ENCODE measurements at regions not wholly inside any gene's neighbourhood (a gene's known extent, or its start where the extent isn't known, plus 50 kb on each side); places are given as distances from the start of the nearest gene placed in this dataset.

GRCh38 chr2:225948903-225949302 lies 549.4 kb downstream of the NYAP2 start:
- peaks cover 0 to 5% (median 1%) of the 10 kb centered on the region in 4 donors for H3K9me3 ChIP-seq (ENCODE audit: control insufficient read depth in 4 of 4, low read length in 3 of 4)
- no peak overlapping the region for H3K4me3 ChIP-seq (ENCODE audit: low read depth in 1 of 3, low read length in 3 of 3)
- no peaks in the 10 kb centered on the region for H3K4me1 ChIP-seq (ENCODE audit: control insufficient read depth in 4 of 4, insufficient read depth in 4 of 4, low read length in 3 of 4)
- H3K27me3 ChIP-seq (ENCODE audit: control insufficient read depth in 4 of 4, insufficient read depth in 4 of 4, low read length in 3 of 4): no peaks in the 10 kb centered on the region
- 53% methylated on average over 4 of the region's 4 CpGs for WGBS
- no peak for TF ChIP-seq NR2F2 (IDR thresholded peaks at IDR 0.05)
- TF ChIP-seq JUND (IDR thresholded peaks at IDR 0.05): no peak
- no peak overlapping the region for H3K27ac ChIP-seq (ENCODE audit: low read depth in 1 of 2, low read length in 2 of 2)
- no peaks in the 10 kb centered on the region for H3K36me3 ChIP-seq (ENCODE audit: control insufficient read depth in 4 of 4, insufficient read depth in 3 of 4, low read depth in 1 of 4, low read length in 3 of 4)
- no peak overlapping the region for H3K9ac ChIP-seq (ENCODE audit: low read depth in 1 of 2, low read length in 2 of 2)
- no peak for DNase-seq (ENCODE audit: low spot score)

GRCh38 chr2:225938991-225939390 lies 539.5 kb downstream of the NYAP2 start:
- Histone ChIP-seq H3K27ac (ENCODE audit: low read depth in 1 of 2, low read length in 2 of 2) (no peak overlapping the region), H3K27me3 (ENCODE audit: control insufficient read depth in 4 of 4, insufficient read depth in 4 of 4, low read length in 3 of 4) (no peaks in the 10 kb centered on the region), H3K36me3 (ENCODE audit: control insufficient read depth in 4 of 4, insufficient read depth in 3 of 4, low read depth in 1 of 4, low read length in 3 of 4) (no peaks in the 10 kb centered on the region), H3K9me3 (ENCODE audit: control insufficient read depth in 4 of 4, low read length in 3 of 4) (no peaks in the 10 kb centered on the region), H3K9ac (ENCODE audit: low read depth in 1 of 2, low read length in 2 of 2) (no peak overlapping the region), H3K4me1 (ENCODE audit: control insufficient read depth in 4 of 4, insufficient read depth in 4 of 4, low read length in 3 of 4) (no peaks in the 10 kb centered on the region), H3K4me3 (ENCODE audit: low read depth in 1 of 3, low read length in 3 of 3) (no peak overlapping the region)
- no peak for DNase-seq (ENCODE audit: low spot score)
- no peak for TF ChIP-seq HNF4A (conservative IDR thresholded peaks at IDR 0.05)
- TF ChIP-seq SP1 (IDR thresholded peaks at IDR 0.05): no peak
- TF ChIP-seq, protein P1, sequence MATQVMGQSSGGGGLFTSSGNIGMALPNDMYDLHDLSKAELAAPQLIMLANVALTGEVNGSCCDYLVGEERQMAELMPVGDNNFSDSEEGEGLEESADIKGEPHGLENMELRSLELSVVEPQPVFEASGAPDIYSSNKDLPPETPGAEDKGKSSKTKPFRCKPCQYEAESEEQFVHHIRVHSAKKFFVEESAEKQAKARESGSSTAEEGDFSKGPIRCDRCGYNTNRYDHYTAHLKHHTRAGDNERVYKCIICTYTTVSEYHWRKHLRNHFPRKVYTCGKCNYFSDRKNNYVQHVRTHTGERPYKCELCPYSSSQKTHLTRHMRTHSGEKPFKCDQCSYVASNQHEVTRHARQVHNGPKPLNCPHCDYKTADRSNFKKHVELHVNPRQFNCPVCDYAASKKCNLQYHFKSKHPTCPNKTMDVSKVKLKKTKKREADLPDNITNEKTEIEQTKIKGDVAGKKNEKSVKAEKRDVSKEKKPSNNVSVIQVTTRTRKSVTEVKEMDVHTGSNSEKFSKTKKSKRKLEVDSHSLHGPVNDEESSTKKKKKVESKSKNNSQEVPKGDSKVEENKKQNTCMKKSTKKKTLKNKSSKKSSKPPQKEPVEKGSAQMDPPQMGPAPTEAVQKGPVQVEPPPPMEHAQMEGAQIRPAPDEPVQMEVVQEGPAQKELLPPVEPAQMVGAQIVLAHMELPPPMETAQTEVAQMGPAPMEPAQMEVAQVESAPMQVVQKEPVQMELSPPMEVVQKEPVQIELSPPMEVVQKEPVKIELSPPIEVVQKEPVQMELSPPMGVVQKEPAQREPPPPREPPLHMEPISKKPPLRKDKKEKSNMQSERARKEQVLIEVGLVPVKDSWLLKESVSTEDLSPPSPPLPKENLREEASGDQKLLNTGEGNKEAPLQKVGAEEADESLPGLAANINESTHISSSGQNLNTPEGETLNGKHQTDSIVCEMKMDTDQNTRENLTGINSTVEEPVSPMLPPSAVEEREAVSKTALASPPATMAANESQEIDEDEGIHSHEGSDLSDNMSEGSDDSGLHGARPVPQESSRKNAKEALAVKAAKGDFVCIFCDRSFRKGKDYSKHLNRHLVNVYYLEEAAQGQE (IDR thresholded peaks at IDR 0.05): no peak
- TF ChIP-seq GABPA (IDR thresholded peaks at IDR 0.05 in 1 of 2, conservative IDR thresholded peaks at IDR 0.05 in 1 of 2): no peak
- no peak for TF ChIP-seq FOXA2 (IDR thresholded peaks at IDR 0.05)
- TF ChIP-seq, protein P2, sequence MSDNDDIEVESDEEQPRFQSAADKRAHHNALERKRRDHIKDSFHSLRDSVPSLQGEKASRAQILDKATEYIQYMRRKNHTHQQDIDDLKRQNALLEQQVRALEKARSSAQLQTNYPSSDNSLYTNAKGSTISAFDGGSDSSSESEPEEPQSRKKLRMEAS (IDR thresholded peaks at IDR 0.05): no peak
- TF ChIP-seq ZBTB33 (IDR thresholded peaks at IDR 0.05): no peak
- TF ChIP-seq NR2F2 (IDR thresholded peaks at IDR 0.05): no peak
- no peak for TF ChIP-seq TAF1 (conservative IDR thresholded peaks at IDR 0.05)
- TF ChIP-seq RXRA (IDR thresholded peaks at IDR 0.05): no peak
- no peak for TF ChIP-seq JUND (IDR thresholded peaks at IDR 0.05)
- TF ChIP-seq EGR1 (IDR thresholded peaks at IDR 0.05; ENCODE audit: low read depth in 2 of 2): no peak
- TF ChIP-seq FOXA1 (IDR thresholded peaks at IDR 0.05): no peak
- TF ChIP-seq RAD21 (IDR thresholded peaks at IDR 0.05): no peak
- no peak for TF ChIP-seq YY1 (IDR thresholded peaks at IDR 0.05)
- no peak for TF ChIP-seq HNF4G (IDR thresholded peaks at IDR 0.05)
- WGBS: 94% methylated on average over 1 of the region's 1 CpG

Data from liver (tissue), 7 donors.